GM12878 (cell line): ENCODE measurements at regions not wholly inside any gene's neighbourhood (a gene's known extent, or its start where the extent isn't known, plus 50 kb on each side); places are given as distances from the start of the nearest gene placed in this dataset.

Source experiments
- ATAC-seq: fragments of 200-7000 bp; cut with Tn5 transposase; 3 replicates; pipeline ENCODE4 v1.9.1; 2020; ENCODE audit warnings: mild to moderate bottlenecking, moderate library complexity
- BruUV-seq: library from RNA; stranded (reverse); fragments of 400-500 nt; replicated peaks from 2 replicates; lab custom pipeline; 2021; lab: Mats Ljungman, UMichigan
- CTCF ChIA-PET: fragments of 300-600 bp; sonication (Branson Sonifier 250); formaldehyde crosslinking; extraction: SDS; loops from one replicate; lab custom pipeline; 2021; ENCODE audit warnings: inconsistent platforms; lab: Yijun Ruan, JAX
- POLR2A ChIA-PET: fragments of 350-600 bp; formaldehyde crosslinking; extraction: SDS; loops from one replicate; lab custom pipeline; 2021; ENCODE audit warnings: inconsistent platforms; lab: Charles Lee
- RAD21 ChIA-PET: fragments of 300-600 bp; sonication (Branson Sonifier 250); formaldehyde crosslinking; loops from one replicate; lab custom pipeline; 2023; ENCODE audit warnings: antibody characterized with exemption; ENCODE audit not compliant: unreplicated experiment; lab: Charles Lee
- SMC1A ChIA-PET: fragments of 300-600 bp; sonication (Branson Sonifier 250); formaldehyde crosslinking; loops from one replicate; lab custom pipeline; 2023; ENCODE audit not compliant: unreplicated experiment, uncharacterized antibody; lab: Charles Lee
- DNase-seq: peaks from one replicate; pipeline ENCODE4 v3.0.0-alpha.2; 2011; ENCODE audit warnings: low read depth, low spot score
- FAIRE-seq: peaks from 3 replicates; lab custom pipeline; 2011; peaks lifted over from hg19 to GRCh38; lab: Jason Lieb, UNC
- H2AFZ ChIP-seq: 2 replicates; pipeline ENCODE4 v1.6.0; 2011; ENCODE audit warnings: low read depth, low read length, control low read depth; ENCODE audit not compliant: control insufficient read depth
- H3K27ac ChIP-seq: 2 replicates; pipeline ENCODE4 v1.5.1; 2011; ENCODE audit warnings: control low read depth; ENCODE audit not compliant: control insufficient read depth, insufficient read depth
- H3K27me3 ChIP-seq, 2 experiments: replicated peaks in 1 of 2; 2 replicates each; pipeline versions ENCODE4 v1.6.0 to v1.6.1; 2011; ENCODE audit warnings: low read length in 1 of 2; ENCODE audit not compliant: control insufficient read depth in 2 of 2, insufficient read depth in 2 of 2
- H3K36me3 ChIP-seq, 2 experiments: 2 replicates each; pipeline ENCODE4 v1.5.1; 2011; ENCODE audit warnings: low read length in 1 of 2; ENCODE audit not compliant: control insufficient read depth in 2 of 2, insufficient read depth in 2 of 2
- H3K4me1 ChIP-seq: 2 replicates; pipeline ENCODE4 v1.6.1; 2011; ENCODE audit warnings: mild to moderate bottlenecking, low read length, moderate library complexity, mixed read lengths; ENCODE audit not compliant: control insufficient read depth, insufficient read depth
- H3K4me2 ChIP-seq: 2 replicates; pipeline ENCODE4 v1.6.0; 2011; ENCODE audit warnings: control low read depth; ENCODE audit not compliant: control insufficient read depth, insufficient read depth
- H3K4me3 ChIP-seq: fragments of 200-600 bp; sonication (generic); 2 replicates; pipeline ENCODE4 v1.5.1; 2016
- H3K79me2 ChIP-seq: 2 replicates; pipeline ENCODE4 v1.6.0; 2011; ENCODE audit warnings: low read length; ENCODE audit not compliant: control insufficient read depth, insufficient read depth
- H3K9ac ChIP-seq: 2 replicates; pipeline ENCODE4 v1.8.0; 2011; ENCODE audit warnings: low read length, control low read depth, mixed read lengths; ENCODE audit not compliant: control insufficient read depth, insufficient read depth
- H3K9me3 ChIP-seq: replicated peaks from 3 replicates; pipeline ENCODE4 v1.5.1; 2011; ENCODE audit warnings: mild to moderate bottlenecking, low read length; ENCODE audit not compliant: control insufficient read depth, insufficient read depth
- H4K20me1 ChIP-seq: 2 replicates; pipeline ENCODE4 v1.6.0; 2011; ENCODE audit not compliant: control insufficient read depth, insufficient read depth
- BHLHE40 ChIP-seq, 2 experiments: fragments of 450-650 bp in 1 of 2; IDR thresholded peaks; 2 replicates each; pipeline ENCODE4 v1.6.1; 2011 to 2017; ENCODE audit warnings: low read depth in 2 of 2, borderline replicate concordance in 1 of 2, improper control_type of control experiment in 1 of 2, low read length in 1 of 2, mild to moderate bottlenecking in 1 of 2
- CEBPB ChIP-seq, 2 experiments: fragments of 150-350 bp in 1 of 2; IDR thresholded peaks; 2 replicates each; pipeline ENCODE4 v1.6.1; 2012 to 2014; ENCODE audit warnings: low read depth in 2 of 2, low read length in 2 of 2, borderline replicate concordance in 1 of 2, inconsistent platforms in 1 of 2
- CREB1 ChIP-seq: IDR thresholded peaks from 2 replicates; pipeline ENCODE4 v1.6.1; 2012; ENCODE audit warnings: low read depth, mild to moderate bottlenecking, inconsistent platforms
- MEF2A ChIP-seq: IDR thresholded peaks from 2 replicates; pipeline ENCODE4 v1.6.1; 2011; ENCODE audit warnings: low read depth, mild to moderate bottlenecking, low read length, moderate library complexity; ENCODE audit not compliant: insufficient read depth
- PBX3 ChIP-seq: IDR thresholded peaks from 2 replicates; pipeline ENCODE4 v1.6.1; 2011; ENCODE audit warnings: mild to moderate bottlenecking, low read depth, low read length, moderate library complexity; ENCODE audit not compliant: insufficient replicate concordance
- RAD21 ChIP-seq: IDR thresholded peaks from 2 replicates; pipeline ENCODE4 v1.6.1; 2011; ENCODE audit warnings: mild to moderate bottlenecking, low read depth, low read length, moderate library complexity; ENCODE audit not compliant: insufficient read depth
- RAD51 ChIP-seq: fragments of 450-650 bp; IDR thresholded peaks from 2 replicates; pipeline ENCODE4 v1.6.1; 2016; ENCODE audit warnings: moderate library complexity, mild to moderate bottlenecking, inconsistent platforms
- RCOR1 ChIP-seq: conservative IDR thresholded peaks from 2 replicates; pipeline ENCODE4 v1.6.1; 2012; ENCODE audit warnings: low read depth, low read length, improper control_type of control experiment
- YY1 ChIP-seq: IDR thresholded peaks from 2 replicates; pipeline ENCODE4 v1.6.1; 2011; ENCODE audit warnings: low read depth, mild to moderate bottlenecking, low read length
- WGBS: methylation state at CpG from one replicate; pipeline ENCODE4 v1.1.6; 2016; ENCODE audit warnings: low lambda C conversion rate; ENCODE audit not compliant: insufficient replicate concordance, insufficient coverage; ENCODE audit errors: missing lambda C conversion rate; 5-methylcytosine and 5-hydroxymethylcytosine counted together
- in situ Hi-C: fragments of 300-500 bp; cut with MboI; formaldehyde crosslinking; loops from 9 replicates; pipeline ENCODE4 v1.14.3; 2018; ENCODE audit warnings: mixed read lengths
- intact Hi-C: fragments of 100-400 bp; cut with micrococcal nuclease; formaldehyde crosslinking; loops from one replicate; pipeline ENCODE4 v1.14.2; 2022; ENCODE audit not compliant: unreplicated experiment

GRCh38 chr14:97058589-97058988 lies 261.4 kb downstream of the VRK1 start:
- no peaks in the 10 kb centered on the region for H3K9me3 ChIP-seq
- ChIA-PET CTCF (no interaction called here), SMC1A (no interaction called here), POLR2A (no interaction called here), RAD21 (no interaction called here)
- TF ChIP-seq CEBPB (IDR thresholded peaks at IDR 0.05; ENCODE audit: borderline replicate concordance in 1 of 2, low read depth in 2 of 2, low read length in 2 of 2) = no peak
- TF ChIP-seq YY1 = no peak
- no peak for TF ChIP-seq CREB1
- no peak for TF ChIP-seq BHLHE40 (IDR thresholded peaks at IDR 0.05; ENCODE audit: borderline replicate concordance in 1 of 2, low read depth in 2 of 2, low read length in 1 of 2)
- no peak for TF ChIP-seq RAD51
- TF ChIP-seq PBX3 = no peak
- TF ChIP-seq MEF2A = no peak
- no peak for TF ChIP-seq RCOR1
- TF ChIP-seq RAD21 = no peak
- no peaks in the 10 kb centered on the region for H3K79me2 ChIP-seq
- no peak overlapping the region for H2AFZ ChIP-seq
- ATAC-seq = no peak
- no peak for DNase-seq
- no peak for FAIRE-seq
- no peaks in the 10 kb centered on the region for H3K4me1 ChIP-seq
- H3K4me3 ChIP-seq = no peak overlapping the region
- H3K36me3 ChIP-seq = no peaks in the 10 kb centered on the region
- BruUV-seq = no TSS peak
- no peak overlapping the region for H3K9ac ChIP-seq
- no peaks in the 10 kb centered on the region for H4K20me1 ChIP-seq
- H3K27me3 ChIP-seq = no peaks in the 10 kb centered on the region
- intact Hi-C loops = no loop called here
- no peak overlapping the region for H3K27ac ChIP-seq
- no peak overlapping the region for H3K4me2 ChIP-seq
- 58% methylated on average over 2 of the region's 2 CpGs for WGBS
- in situ Hi-C loops = no loop called here
